ENCODE measurements at regions not wholly inside any gene's neighbourhood (a gene's known extent, or its start where the extent isn't known, plus 50 kb on each side); places are given as distances from the start of the nearest gene placed in this dataset.

DNA sequence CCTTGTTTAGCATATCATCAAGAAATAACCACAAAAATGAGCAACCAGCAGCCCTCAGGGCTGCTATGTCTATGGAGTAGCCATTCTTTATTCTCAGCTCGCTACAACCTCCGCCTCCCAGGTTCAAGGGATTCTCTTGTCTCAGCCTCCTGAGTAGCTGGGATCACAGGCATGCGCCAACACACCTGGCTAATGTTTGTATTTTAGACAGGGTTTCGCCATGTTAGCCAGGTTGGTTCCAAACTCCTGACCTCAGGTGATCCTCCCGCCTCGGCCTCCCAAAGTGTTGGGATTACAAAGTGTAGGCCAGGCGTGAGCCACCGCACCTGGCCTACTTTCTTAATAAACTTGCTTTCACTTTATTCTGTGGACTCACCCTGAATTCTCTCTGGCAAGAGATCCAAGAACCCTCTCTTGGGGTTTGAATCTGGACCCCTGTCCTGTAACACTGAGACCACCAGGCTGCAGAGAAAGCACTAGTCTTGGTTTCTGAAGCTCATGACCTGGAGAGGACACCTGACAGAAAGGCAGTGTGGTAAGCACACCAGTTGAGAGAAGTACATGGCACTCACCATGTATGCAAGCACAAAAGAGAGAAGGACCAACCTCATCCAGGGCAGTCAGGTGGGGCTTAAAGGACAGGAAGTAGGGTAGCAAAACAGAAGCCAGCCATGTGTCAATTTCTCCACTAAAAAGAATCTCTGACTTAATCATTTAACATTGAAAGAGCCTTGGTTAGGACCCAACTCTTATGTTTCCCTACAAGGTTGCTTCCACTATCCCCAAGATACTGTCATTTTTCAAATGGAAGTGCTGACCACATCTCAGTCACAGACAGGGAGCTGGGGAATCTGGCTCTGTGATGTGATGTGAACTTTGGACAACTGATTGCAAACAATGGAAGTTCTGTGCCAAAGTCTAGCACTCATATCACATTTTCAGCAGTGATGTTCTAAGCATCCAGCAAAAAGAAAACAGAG is 97.4 kb upstream of the DST start:
- TF ChIP-seq POLR2AphosphoS5 (IDR thresholded peaks at IDR 0.05; ENCODE audit: low read depth, low read length): no peak
- no peak for TF ChIP-seq SIN3A (IDR thresholded peaks at IDR 0.05; ENCODE audit: borderline replicate concordance, insufficient read depth, low read length)
- TF ChIP-seq, protein P1, sequence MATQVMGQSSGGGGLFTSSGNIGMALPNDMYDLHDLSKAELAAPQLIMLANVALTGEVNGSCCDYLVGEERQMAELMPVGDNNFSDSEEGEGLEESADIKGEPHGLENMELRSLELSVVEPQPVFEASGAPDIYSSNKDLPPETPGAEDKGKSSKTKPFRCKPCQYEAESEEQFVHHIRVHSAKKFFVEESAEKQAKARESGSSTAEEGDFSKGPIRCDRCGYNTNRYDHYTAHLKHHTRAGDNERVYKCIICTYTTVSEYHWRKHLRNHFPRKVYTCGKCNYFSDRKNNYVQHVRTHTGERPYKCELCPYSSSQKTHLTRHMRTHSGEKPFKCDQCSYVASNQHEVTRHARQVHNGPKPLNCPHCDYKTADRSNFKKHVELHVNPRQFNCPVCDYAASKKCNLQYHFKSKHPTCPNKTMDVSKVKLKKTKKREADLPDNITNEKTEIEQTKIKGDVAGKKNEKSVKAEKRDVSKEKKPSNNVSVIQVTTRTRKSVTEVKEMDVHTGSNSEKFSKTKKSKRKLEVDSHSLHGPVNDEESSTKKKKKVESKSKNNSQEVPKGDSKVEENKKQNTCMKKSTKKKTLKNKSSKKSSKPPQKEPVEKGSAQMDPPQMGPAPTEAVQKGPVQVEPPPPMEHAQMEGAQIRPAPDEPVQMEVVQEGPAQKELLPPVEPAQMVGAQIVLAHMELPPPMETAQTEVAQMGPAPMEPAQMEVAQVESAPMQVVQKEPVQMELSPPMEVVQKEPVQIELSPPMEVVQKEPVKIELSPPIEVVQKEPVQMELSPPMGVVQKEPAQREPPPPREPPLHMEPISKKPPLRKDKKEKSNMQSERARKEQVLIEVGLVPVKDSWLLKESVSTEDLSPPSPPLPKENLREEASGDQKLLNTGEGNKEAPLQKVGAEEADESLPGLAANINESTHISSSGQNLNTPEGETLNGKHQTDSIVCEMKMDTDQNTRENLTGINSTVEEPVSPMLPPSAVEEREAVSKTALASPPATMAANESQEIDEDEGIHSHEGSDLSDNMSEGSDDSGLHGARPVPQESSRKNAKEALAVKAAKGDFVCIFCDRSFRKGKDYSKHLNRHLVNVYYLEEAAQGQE (IDR thresholded peaks at IDR 0.05; ENCODE audit: insufficient read depth in 1 of 2, low read depth in 2 of 2, low read length in 2 of 2): no peak
